Stomach (tissue), 4 donors: ENCODE measurements at regions not wholly inside any gene's neighbourhood (a gene's known extent, or its start where the extent isn't known, plus 50 kb on each side); places are given as distances from the start of the nearest gene placed in this dataset.

Source experiments
- POLR2A ChIP-seq, 4 donors: fragments of 450-650 bp; IDR thresholded peaks; one replicate each; pipeline ENCODE4 v1.6.1; 2016; ENCODE audit warnings: antibody characterized with exemption in 4 of 4, control low read depth in 2 of 4, mild to moderate bottlenecking in 1 of 4, moderate library complexity in 1 of 4
- TF ChIP-seq, protein P1 (sequence below), 7 experiments: fragments of 450-650 bp in 4 of 7; fragments of 200-600 bp in 3 of 7; sonication (generic) in 3 of 7; IDR thresholded peaks; one replicate each; pipeline ENCODE4 v1.5.1; 2016 to 2019; ENCODE audit warnings: antibody characterized with exemption in 7 of 7, control low read depth in 2 of 7, mild to moderate bottlenecking in 1 of 7

DNA sequence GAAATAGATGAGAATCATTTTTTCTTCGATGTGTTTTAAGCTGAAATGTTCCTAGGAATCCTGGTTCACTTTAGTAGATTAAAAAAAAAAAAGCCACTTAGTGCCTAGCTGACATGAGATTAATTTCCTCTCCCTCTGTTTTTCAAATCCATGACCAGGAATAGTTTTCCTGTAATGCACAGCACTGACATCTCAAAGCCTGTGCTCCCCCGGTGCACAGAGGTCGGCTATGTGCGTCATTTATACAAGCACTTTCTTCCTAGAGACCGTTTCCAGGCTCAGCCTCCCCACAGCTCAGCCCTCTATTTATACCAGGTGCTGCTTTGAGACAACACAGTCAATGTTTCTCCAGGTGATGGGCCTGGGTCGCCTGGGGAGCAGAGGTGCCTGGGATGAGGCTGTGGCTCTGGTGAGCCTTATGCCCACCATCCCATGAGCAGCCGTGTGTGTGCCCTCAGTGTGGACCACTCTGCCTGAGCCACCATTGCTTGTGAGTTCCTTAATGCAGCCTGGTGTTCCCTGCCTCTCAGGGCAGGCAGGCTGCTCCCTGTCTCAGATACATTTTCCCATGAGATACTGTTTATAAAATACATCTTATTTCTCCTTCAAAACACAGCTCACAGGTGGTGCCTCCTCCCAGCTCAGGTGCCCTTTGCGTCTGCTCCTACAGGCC is 515.7 kb upstream of the HS6ST1 start:
- TF ChIP-seq, protein P1, sequence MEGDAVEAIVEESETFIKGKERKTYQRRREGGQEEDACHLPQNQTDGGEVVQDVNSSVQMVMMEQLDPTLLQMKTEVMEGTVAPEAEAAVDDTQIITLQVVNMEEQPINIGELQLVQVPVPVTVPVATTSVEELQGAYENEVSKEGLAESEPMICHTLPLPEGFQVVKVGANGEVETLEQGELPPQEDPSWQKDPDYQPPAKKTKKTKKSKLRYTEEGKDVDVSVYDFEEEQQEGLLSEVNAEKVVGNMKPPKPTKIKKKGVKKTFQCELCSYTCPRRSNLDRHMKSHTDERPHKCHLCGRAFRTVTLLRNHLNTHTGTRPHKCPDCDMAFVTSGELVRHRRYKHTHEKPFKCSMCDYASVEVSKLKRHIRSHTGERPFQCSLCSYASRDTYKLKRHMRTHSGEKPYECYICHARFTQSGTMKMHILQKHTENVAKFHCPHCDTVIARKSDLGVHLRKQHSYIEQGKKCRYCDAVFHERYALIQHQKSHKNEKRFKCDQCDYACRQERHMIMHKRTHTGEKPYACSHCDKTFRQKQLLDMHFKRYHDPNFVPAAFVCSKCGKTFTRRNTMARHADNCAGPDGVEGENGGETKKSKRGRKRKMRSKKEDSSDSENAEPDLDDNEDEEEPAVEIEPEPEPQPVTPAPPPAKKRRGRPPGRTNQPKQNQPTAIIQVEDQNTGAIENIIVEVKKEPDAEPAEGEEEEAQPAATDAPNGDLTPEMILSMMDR (IDR thresholded peaks at IDR 0.05) = no peak
- no peak for TF ChIP-seq POLR2A (IDR thresholded peaks at IDR 0.05)
